ENCODE measurements at regions not wholly inside any gene's neighbourhood (a gene's known extent, or its start where the extent isn't known, plus 50 kb on each side); places are given as distances from the start of the nearest gene placed in this dataset.

GRCh38 chr5:1706428-1706827 lies 93.2 kb downstream of the MRPL36 start:
- TF ChIP-seq TEAD4 (IDR thresholded peaks at IDR 0.05) (no peak), MAX (IDR thresholded peaks at IDR 0.05) (no peak)

- TF ChIP-seq FOXM1 (IDR thresholded peaks at IDR 0.05; ENCODE audit: borderline replicate concordance, low read depth) (no peak), USF1 (IDR thresholded peaks at IDR 0.05) (no peak), CREB1 (IDR thresholded peaks at IDR 0.05; ENCODE audit: low read depth) (no peak), NFIC (IDR thresholded peaks at IDR 0.05) (no peak), TEAD4 (IDR thresholded peaks at IDR 0.05) (no peak), TCF12 (IDR thresholded peaks at IDR 0.05; ENCODE audit: low read depth) (no peak), ZBTB7A (IDR thresholded peaks at IDR 0.05; ENCODE audit: low read depth) (no peak), MAX (IDR thresholded peaks at IDR 0.05) (no peak), CEBPB (IDR thresholded peaks at IDR 0.05) (no peak), TAF1 (IDR thresholded peaks at IDR 0.05; ENCODE audit: low read depth) (no peak), EP300 (IDR thresholded peaks at IDR 0.05; ENCODE audit: borderline replicate concordance) (no peak), YY1 (IDR thresholded peaks at IDR 0.05; ENCODE audit: low read depth) (no peak), RAD21 (IDR thresholded peaks at IDR 0.05; ENCODE audit: low read depth) (no peak), EGR1 (IDR thresholded peaks at IDR 0.05) (no peak), REST (IDR thresholded peaks at IDR 0.05; ENCODE audit: low read depth) (no peak)
Observed at GRCh38 chr5:1706021-1706420, 93.6 kb downstream of the MRPL36 start.

- TF ChIP-seq USF1 (IDR thresholded peaks at IDR 0.05) (no peak), MAX (IDR thresholded peaks at IDR 0.05) (no peak), RAD21 (IDR thresholded peaks at IDR 0.05; ENCODE audit: low read depth) (no peak), NFIC (IDR thresholded peaks at IDR 0.05) (no peak), REST (IDR thresholded peaks at IDR 0.05; ENCODE audit: low read depth) (no peak), TCF12 (IDR thresholded peaks at IDR 0.05; ENCODE audit: low read depth) (no peak), YY1 (IDR thresholded peaks at IDR 0.05; ENCODE audit: low read depth) (no peak), CEBPB (IDR thresholded peaks at IDR 0.05) (no peak), CREB1 (IDR thresholded peaks at IDR 0.05; ENCODE audit: low read depth) (no peak), EP300 (IDR thresholded peaks at IDR 0.05; ENCODE audit: borderline replicate concordance) (no peak)
Observed at GRCh38 chr5:1704676-1705075, 95.0 kb downstream of the MRPL36 start.

GRCh38 chr5:1704266-1704665 lies 95.4 kb downstream of the MRPL36 start:
- TF ChIP-seq EP300 (IDR thresholded peaks at IDR 0.05; ENCODE audit: borderline replicate concordance): no peak
- no peak for TF ChIP-seq TEAD4 (IDR thresholded peaks at IDR 0.05)
- no peak for TF ChIP-seq RAD21 (IDR thresholded peaks at IDR 0.05; ENCODE audit: low read depth)
- TF ChIP-seq REST (IDR thresholded peaks at IDR 0.05; ENCODE audit: low read depth): no peak
- TF ChIP-seq YY1 (IDR thresholded peaks at IDR 0.05; ENCODE audit: low read depth): no peak
- TF ChIP-seq FOXM1 (IDR thresholded peaks at IDR 0.05; ENCODE audit: borderline replicate concordance, low read depth): no peak
- TF ChIP-seq NFIC (IDR thresholded peaks at IDR 0.05): no peak
- TF ChIP-seq USF1 (IDR thresholded peaks at IDR 0.05): no peak
- TF ChIP-seq ZBTB7A (IDR thresholded peaks at IDR 0.05; ENCODE audit: low read depth): no peak
- TF ChIP-seq TCF12 (IDR thresholded peaks at IDR 0.05; ENCODE audit: low read depth): no peak
- no peak for TF ChIP-seq CREB1 (IDR thresholded peaks at IDR 0.05; ENCODE audit: low read depth)
- no peak for TF ChIP-seq EGR1 (IDR thresholded peaks at IDR 0.05)
- TF ChIP-seq CEBPB (IDR thresholded peaks at IDR 0.05): no peak
- no peak for TF ChIP-seq MAX (IDR thresholded peaks at IDR 0.05)
- no peak for TF ChIP-seq TAF1 (IDR thresholded peaks at IDR 0.05; ENCODE audit: low read depth)
